H9 (cell line): ENCODE measurements at regions not wholly inside any gene's neighbourhood (a gene's known extent, or its start where the extent isn't known, plus 50 kb on each side); places are given as distances from the start of the nearest gene placed in this dataset.

Experiments
- DNase-seq: peaks from one replicate; pipeline ENCODE4 v3.0.0-alpha.2; 2017
- H2AFZ ChIP-seq: one replicate; pipeline ENCODE4 v1.6.1; 2013; ENCODE audit warnings: mild to moderate bottlenecking, low read length, control low read depth, moderate library complexity
- H2AK5ac ChIP-seq: 2 replicates; pipeline ENCODE4 v1.6.1; 2013; ENCODE audit warnings: low read length, control low read depth, mixed read lengths; ENCODE audit not compliant: insufficient read length
- H2BK120ac ChIP-seq: one replicate; pipeline ENCODE4 v1.6.1; 2013; ENCODE audit warnings: low read depth, mild to moderate bottlenecking, low read length, control low read depth, inconsistent platforms; ENCODE audit not compliant: poor library complexity, severe bottlenecking
- H2BK12ac ChIP-seq: 2 replicates; pipeline ENCODE4 v1.6.1; 2013; ENCODE audit warnings: low read length, control low read depth, mixed read lengths, low read depth; ENCODE audit not compliant: insufficient read length
- H2BK15ac ChIP-seq: 2 replicates; pipeline ENCODE4 v1.6.1; 2013; ENCODE audit warnings: low read depth, low read length, control low read depth
- H2BK20ac ChIP-seq: one replicate; pipeline ENCODE4 v1.6.1; 2013; ENCODE audit warnings: low read depth, mild to moderate bottlenecking, low read length, control low read depth, inconsistent platforms; ENCODE audit not compliant: poor library complexity, severe bottlenecking
- H2BK5ac ChIP-seq: 2 replicates; pipeline ENCODE4 v1.6.1; 2013; ENCODE audit warnings: low read length, control low read depth, mixed read lengths; ENCODE audit not compliant: insufficient read length
- H3K14ac ChIP-seq: 2 replicates; pipeline ENCODE4 v1.6.1; 2013; ENCODE audit warnings: low read length, control low read depth; ENCODE audit not compliant: insufficient read depth
- H3K18ac ChIP-seq: 2 replicates; pipeline ENCODE4 v1.6.1; 2013; ENCODE audit warnings: low read depth, mild to moderate bottlenecking, mixed read lengths, low read length, control low read depth; ENCODE audit not compliant: insufficient read length
- H3K23ac ChIP-seq: 2 replicates; pipeline ENCODE4 v1.6.1; 2013; ENCODE audit warnings: low read length, control low read depth, mixed read lengths, low read depth; ENCODE audit not compliant: insufficient read length
- H3K23me2 ChIP-seq: 2 replicates; pipeline ENCODE4 v1.6.1; 2013; ENCODE audit warnings: low read depth, mild to moderate bottlenecking, mixed read lengths, low read length, control low read depth; ENCODE audit not compliant: insufficient read length, poor library complexity, severe bottlenecking
- H3K27ac ChIP-seq: 2 replicates; pipeline ENCODE4 v1.5.1; 2013; ENCODE audit warnings: low read length, control low read depth, mixed read lengths, low read depth; ENCODE audit not compliant: insufficient read length
- H3K27me3 ChIP-seq: 2 replicates; pipeline ENCODE4 v1.6.1; 2013; ENCODE audit warnings: low read length, control low read depth, inconsistent platforms; ENCODE audit not compliant: insufficient read depth
- H3K4ac ChIP-seq: 2 replicates; pipeline ENCODE4 v1.6.1; 2013; ENCODE audit warnings: low read depth, mild to moderate bottlenecking, control low read depth, inconsistent platforms, low read length, moderate library complexity
- H3K4me1 ChIP-seq: 2 replicates; pipeline ENCODE4 v1.6.1; 2013; ENCODE audit warnings: low read length, control low read depth, inconsistent platforms; ENCODE audit not compliant: insufficient read depth
- H3K4me2 ChIP-seq: 2 replicates; pipeline ENCODE4 v1.6.1; 2013; ENCODE audit warnings: low read length, control low read depth, mixed read lengths; ENCODE audit not compliant: insufficient read length, insufficient read depth
- H3K56ac ChIP-seq: 2 replicates; pipeline ENCODE4 v1.6.1; 2013; ENCODE audit warnings: low read depth, mild to moderate bottlenecking, mixed read lengths, low read length, control low read depth; ENCODE audit not compliant: insufficient read length
- H3K79me1 ChIP-seq: 2 replicates; pipeline ENCODE4 v1.6.1; 2013; ENCODE audit warnings: low read depth, mild to moderate bottlenecking, moderate library complexity, low read length, control low read depth, inconsistent platforms; ENCODE audit not compliant: insufficient read depth, poor library complexity, severe bottlenecking
- H3K79me2 ChIP-seq: 2 replicates; pipeline ENCODE4 v1.6.1; 2013; ENCODE audit warnings: low read length, control low read depth, inconsistent platforms; ENCODE audit not compliant: insufficient read depth
- H3K9ac ChIP-seq: 2 replicates; pipeline ENCODE4 v1.6.1; 2013; ENCODE audit warnings: low read length, control low read depth, mixed read lengths; ENCODE audit not compliant: insufficient read length; ENCODE audit errors: extremely low read depth
- H3K9me3 ChIP-seq: one replicate; pipeline ENCODE4 v1.6.1; 2013; ENCODE audit warnings: low read depth, low read length, inconsistent platforms; ENCODE audit not compliant: control insufficient read depth
- H3T11ph ChIP-seq: one replicate; pipeline ENCODE4 v1.6.1; 2013; ENCODE audit warnings: mild to moderate bottlenecking, low read length, control low read depth, inconsistent platforms
- H4K20me1 ChIP-seq: one replicate; pipeline ENCODE4 v1.6.1; 2013; ENCODE audit not compliant: control insufficient read depth, insufficient read length, insufficient read depth
- H4K5ac ChIP-seq: 2 replicates; pipeline ENCODE4 v1.6.1; 2013; ENCODE audit warnings: low read depth, mild to moderate bottlenecking, mixed read lengths, low read length, control low read depth; ENCODE audit not compliant: insufficient read length
- H4K8ac ChIP-seq: replicated peaks from 2 replicates; pipeline ENCODE4 v1.6.1; 2013; ENCODE audit warnings: low read length, control low read depth, mixed read lengths, low read depth; ENCODE audit not compliant: insufficient read length
- H4K91ac ChIP-seq: 2 replicates; pipeline ENCODE4 v1.6.1; 2013; ENCODE audit warnings: low read depth, mild to moderate bottlenecking, moderate library complexity, mixed read lengths, low read length, control low read depth; ENCODE audit not compliant: insufficient read length
- H3K27ac Mint-ChIP-seq, 3 experiments: 2 replicates in 2 of 3; 3 replicates in 1 of 3; pipeline ENCODE4 v1.8.0; 2020 to 2021; ENCODE audit warnings: mixed read lengths in 3 of 3, mild to moderate bottlenecking in 1 of 3, moderate library complexity in 1 of 3
- H3K27me3 Mint-ChIP-seq: 2 replicates; pipeline ENCODE4 v1.8.0; 2021; ENCODE audit warnings: low read depth, mild to moderate bottlenecking, moderate library complexity, mixed read lengths
- H3K36me3 Mint-ChIP-seq, 3 experiments: 2 replicates in 2 of 3; 3 replicates in 1 of 3; pipeline ENCODE4 v1.8.0; 2020 to 2021; ENCODE audit warnings: low read depth in 3 of 3, mixed read lengths in 3 of 3; ENCODE audit not compliant: insufficient read depth in 1 of 3
- H3K4me1 Mint-ChIP-seq, 2 experiments: 2 replicates each; pipeline ENCODE4 v1.8.0; 2020; ENCODE audit warnings: mixed read lengths in 2 of 2
- H3K4me3 Mint-ChIP-seq, 2 experiments: 2 replicates in 1 of 2; 3 replicates in 1 of 2; pipeline ENCODE4 v1.8.0; 2020 to 2021; ENCODE audit warnings: mild to moderate bottlenecking in 2 of 2, mixed read lengths in 2 of 2, moderate library complexity in 1 of 2
- H3K9me3 Mint-ChIP-seq, 2 experiments: 2 replicates in 1 of 2; 3 replicates in 1 of 2; pipeline ENCODE4 v1.8.0; 2020; ENCODE audit warnings: mild to moderate bottlenecking in 2 of 2, mixed read lengths in 2 of 2, moderate library complexity in 1 of 2
- CTCF ChIP-seq: fragments of 200-600 bp; sonication (generic); conservative IDR thresholded peaks from 3 replicates; pipeline ENCODE4 v1.8.0; 2021; ENCODE audit warnings: antibody characterized with exemption, mild to moderate bottlenecking
- WGBS: extraction: QIAGEN DNeasy Blood & Tissue Kit; methylation state at CpG from one replicate; pipeline ENCODE4 v1.1.7; 2013; ENCODE audit warnings: missing lambda C conversion rate, low lambda C conversion rate, mixed read lengths; ENCODE audit not compliant: insufficient read length; ENCODE audit errors: extremely low coverage; 5-methylcytosine and 5-hydroxymethylcytosine counted together

- Mint-ChIP-seq H3K9me3 (peaks cover 0 to 5% of the 10 kb centered on the region in 2 experiments; a peak in 1 of 5 replicates), H3K36me3 (no peaks in the 10 kb centered on the region; a peak in 1 of 7 replicates), H3K4me3 (peak overlapping the region; percentile 81 to 89), H3K4me1 (peaks cover 20 to 22% of the 10 kb centered on the region in 2 experiments), H3K27me3 (peaks cover 78% of the 10 kb centered on the region), H3K27ac (no peak overlapping the region)
- H3K79me1 ChIP-seq: no peaks in the 10 kb centered on the region
- no peaks in the 10 kb centered on the region for H4K20me1 ChIP-seq
- no peak overlapping the region for H3K14ac ChIP-seq
- no peaks in the 10 kb centered on the region for H3K9me3 ChIP-seq
- no peak overlapping the region for H3K9ac ChIP-seq
- H2AK5ac ChIP-seq: no peak overlapping the region
- no peak overlapping the region for H4K91ac ChIP-seq
- peaks cover 13% of the 10 kb centered on the region for H3K23me2 ChIP-seq
- H2BK120ac ChIP-seq: no peak overlapping the region
- no peak overlapping the region for H4K8ac ChIP-seq
- H3K18ac ChIP-seq: no peak overlapping the region
- no CpG with 5 or more reads among the region's 17 CpGs for WGBS
- peaks cover 8% of the 10 kb centered on the region; the same call in 1 of the 2 replicates for H3K4me1 ChIP-seq
- H3K27me3 ChIP-seq: peaks cover 23% of the 10 kb centered on the region; the same call in 1 of the 2 replicates
- H3K23ac ChIP-seq: no peak overlapping the region
- peak overlapping the region; percentile 90 for H2AFZ ChIP-seq
- H3K4ac ChIP-seq: no peak overlapping the region
- H4K5ac ChIP-seq: no peak overlapping the region
- no peak overlapping the region for H2BK5ac ChIP-seq
- no peak overlapping the region for H3T11ph ChIP-seq
- H2BK12ac ChIP-seq: no peak overlapping the region
- no peak overlapping the region for H2BK20ac ChIP-seq
- TF ChIP-seq CTCF: no peak
- H3K79me2 ChIP-seq: no peaks in the 10 kb centered on the region
- peak; percentile 73 for DNase-seq
- H3K4me2 ChIP-seq: peak overlapping the region; percentile 92
- no peak overlapping the region for H2BK15ac ChIP-seq
- no peak overlapping the region for H3K27ac ChIP-seq
- H3K56ac ChIP-seq: no peak overlapping the region
Measured at GRCh38 chr7:32299133-32299702, 191.0 kb downstream of the LSM5 start.
